Adrenal gland (tissue), 9 donors: ENCODE measurements at regions not wholly inside any gene's neighbourhood (a gene's known extent, or its start where the extent isn't known, plus 50 kb on each side); places are given as distances from the start of the nearest gene placed in this dataset.

Experiments
- DNase-seq, 7 donors: peaks; one replicate each; pipeline ENCODE4 v3.0.0-alpha.2; 2019 to 2020
- H3K27ac ChIP-seq, 5 donors: fragments of 200-600 bp; sonication (generic) in 4 of 5; 1 replicate in 3 of 5; 2 replicates in 2 of 5; pipeline versions ENCODE4 v1.5.1 to v1.8.0; 2016 to 2020; ENCODE audit warnings: mild to moderate bottlenecking in 1 of 5
- H3K27me3 ChIP-seq: fragments of 200-600 bp; 2 replicates; pipeline ENCODE4 v1.8.0; 2021
- H3K36me3 ChIP-seq, 2 donors: fragments of 200-600 bp; replicated peaks in 1 of 2; 1 replicate in 1 of 2; 2 replicates in 1 of 2; pipeline versions ENCODE4 v1.5.1 to v1.8.0; 2018 to 2022
- H3K4me1 ChIP-seq, 2 donors: fragments of 200-600 bp; replicated peaks in 1 of 2; 1 replicate in 1 of 2; 2 replicates in 1 of 2; pipeline versions ENCODE4 v1.5.1 to v1.8.0; 2018 to 2021
- H3K4me3 ChIP-seq, 4 donors: fragments of 200-600 bp; sonication (generic) in 3 of 4; one replicate each; pipeline ENCODE4 v1.5.1; 2016 to 2018
- H3K9me3 ChIP-seq, 3 donors: fragments of 200-600 bp; sonication (generic) in 1 of 3; replicated peaks in 1 of 3; 1 replicate in 2 of 3; 2 replicates in 1 of 3; pipeline versions ENCODE4 v1.5.1 to v1.8.0; 2016 to 2021
- CTCF ChIP-seq, 6 experiments: fragments of 450-650 bp in 4 of 6; fragments of 200-600 bp in 2 of 6; sonication (generic) in 1 of 6; IDR thresholded peaks; 1 replicate in 5 of 6; 2 replicates in 1 of 6; pipeline versions ENCODE4 v1.5.1 to v1.8.0; 2016 to 2021; ENCODE audit warnings: antibody characterized with exemption in 6 of 6, mild to moderate bottlenecking in 2 of 6, moderate library complexity in 1 of 6
- POLR2A ChIP-seq, 2 donors: fragments of 450-650 bp; IDR thresholded peaks; one replicate each; pipeline ENCODE4 v1.6.1; 2017; ENCODE audit warnings: antibody characterized with exemption in 2 of 2, mild to moderate bottlenecking in 2 of 2, moderate library complexity in 1 of 2
- WGBS, 4 donors: extraction: QIAGEN DNeasy Blood & Tissue Kit in 2 of 4; methylation state at CpG; one replicate each; pipeline versions ENCODE4 v1.1.5 to v1.1.7; 2013 to 2017; 5-methylcytosine and 5-hydroxymethylcytosine counted together
- intact Hi-C, 2 donors: fragments of 100-400 bp; cut with DNase I; formaldehyde crosslinking; loops; one replicate each; pipeline versions ENCODE4 v1.14.1 to v1.15.0; 2022 to 2023
- donor health status: healthy with polysubstance abuse.
- donor health status: Bipolar disorder and iron deficiency.
- donor health status: DM: yes; HTN: yes; CAD: no.
- donor health status: DM: no; HTN: no; CAD: no.
- donor health status: DM: no; HTN: no; CAD: no.

GRCh38 chr16:9362050-9362449 is 270.6 kb downstream of the HAPSTR1 start:
- no peak for DNase-seq

GRCh38 chr16:9362604-9363003 is 271.2 kb downstream of the HAPSTR1 start:
- intact Hi-C loops: no loop called here
- H3K27ac ChIP-seq: no peak overlapping the region
- H3K36me3 ChIP-seq: no peaks in the 10 kb centered on the region
- TF ChIP-seq POLR2A (IDR thresholded peaks at IDR 0.05) (no peak), CTCF (IDR thresholded peaks at IDR 0.05) (no peak)
- WGBS, 4 donors: 81 to 93% (median 90%) methylated on average over 3 of the region's 3 CpGs
- no peaks in the 10 kb centered on the region for H3K27me3 ChIP-seq
- no peak overlapping the region for H3K4me3 ChIP-seq
- peaks cover 8% of the 10 kb centered on the region in 2 donors for H3K4me1 ChIP-seq
- DNase-seq: no peak
- no peaks in the 10 kb centered on the region for H3K9me3 ChIP-seq

More at GRCh38 chr16:9362050-9362449, 270.6 kb downstream of the HAPSTR1 start:
- TF ChIP-seq POLR2A (IDR thresholded peaks at IDR 0.05): no peak
- no peak for TF ChIP-seq CTCF (IDR thresholded peaks at IDR 0.05)
- 86 to 95% (median 92%) methylated on average over 8 of the region's 8 CpGs for WGBS, 4 donors
- H3K27ac ChIP-seq: no peak overlapping the region
- no peaks in the 10 kb centered on the region for H3K9me3 ChIP-seq
- H3K36me3 ChIP-seq: no peaks in the 10 kb centered on the region
- intact Hi-C loops: no loop called here
- H3K27me3 ChIP-seq: no peaks in the 10 kb centered on the region
- H3K4me1 ChIP-seq: peaks cover 8% of the 10 kb centered on the region in 2 donors
- no peak overlapping the region for H3K4me3 ChIP-seq

- intact Hi-C loops: no loop called here
- H3K36me3 ChIP-seq: no peaks in the 10 kb centered on the region
- no peaks in the 10 kb centered on the region for H3K9me3 ChIP-seq
- WGBS, 4 donors: 93 to 96% (median 94%) methylated on average over 10 of the region's 10 CpGs
- H3K4me1 ChIP-seq: peaks cover 8% of the 10 kb centered on the region in 2 donors
- no peak for DNase-seq
- H3K4me3 ChIP-seq: no peak overlapping the region
- TF ChIP-seq CTCF (IDR thresholded peaks at IDR 0.05): no peak
- TF ChIP-seq POLR2A (IDR thresholded peaks at IDR 0.05): no peak
- no peaks in the 10 kb centered on the region for H3K27me3 ChIP-seq
- H3K27ac ChIP-seq: no peak overlapping the region
Observed at GRCh38 chr16:9363520-9363919, 272.1 kb downstream of the HAPSTR1 start.

- H3K36me3 ChIP-seq: no peaks in the 10 kb centered on the region
- no peaks in the 10 kb centered on the region for H3K9me3 ChIP-seq
- H3K27ac ChIP-seq: peak overlapping the region in 4 of 5 donors; percentile 8 to 75 (median 62)
- 41 to 44% (median 43%) methylated on average over 2 of the region's 2 CpGs for WGBS, 4 donors
- intact Hi-C loops: no loop called here
- peaks cover 8% of the 10 kb centered on the region in 2 donors for H3K4me1 ChIP-seq
- no peak overlapping the region for H3K4me3 ChIP-seq
- TF ChIP-seq POLR2A (IDR thresholded peaks at IDR 0.05) (no peak), CTCF (IDR thresholded peaks at IDR 0.05) (no peak)
- no peaks in the 10 kb centered on the region for H3K27me3 ChIP-seq
- peak in 3 of 7 donors; percentile 19 to 26 (median 20) for DNase-seq
Observed at GRCh38 chr16:9364721-9365369, 273.4 kb downstream of the HAPSTR1 start.
